PC-3 (cell line): ENCODE measurements at regions not wholly inside any gene's neighbourhood (a gene's known extent, or its start where the extent isn't known, plus 50 kb on each side); places are given as distances from the start of the nearest gene placed in this dataset.

ENCODE experiments used
- EZH2 ChIP-seq: fragments of 300-600 bp; sonication (generic); IDR thresholded peaks from one replicate; pipeline ENCODE4 v1.6.1; 2017; ENCODE audit warnings: antibody characterized with exemption, mild to moderate bottlenecking, low read length; ENCODE audit not compliant: unreplicated experiment
- EZH2phosphoT487 ChIP-seq: fragments of 300-600 bp; sonication (generic); IDR thresholded peaks from 2 replicates; pipeline ENCODE4 v1.6.1; 2018; ENCODE audit warnings: mild to moderate bottlenecking, antibody characterized with exemption, low read length, borderline replicate concordance
- TF ChIP-seq, protein P1 (sequence below): fragments of 300-600 bp; sonication (generic); conservative IDR thresholded peaks from 2 replicates; pipeline ENCODE4 v1.5.1; 2017; ENCODE audit warnings: antibody characterized with exemption, low read depth, mild to moderate bottlenecking, low read length

DNA sequence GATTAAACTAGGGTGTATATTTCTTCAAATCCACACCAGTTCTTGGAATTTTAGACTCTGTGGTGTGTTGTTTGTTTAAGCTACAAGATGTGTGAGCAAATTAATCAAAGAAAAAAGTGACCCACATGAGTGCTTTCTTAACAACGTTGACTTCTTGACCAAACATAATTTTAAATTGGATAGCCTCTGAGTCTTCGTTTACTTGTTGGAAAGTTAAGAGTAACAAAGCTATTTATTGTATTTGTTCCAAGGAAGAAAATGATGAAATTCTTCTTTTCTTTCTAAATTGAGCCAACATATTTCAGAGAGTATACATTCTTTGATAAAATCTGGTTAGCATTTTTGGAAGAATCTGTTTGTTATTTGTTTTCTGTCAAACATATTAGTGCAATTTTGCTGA is 99.9 kb upstream of the IGSF10 start:
- TF ChIP-seq, protein P1, sequence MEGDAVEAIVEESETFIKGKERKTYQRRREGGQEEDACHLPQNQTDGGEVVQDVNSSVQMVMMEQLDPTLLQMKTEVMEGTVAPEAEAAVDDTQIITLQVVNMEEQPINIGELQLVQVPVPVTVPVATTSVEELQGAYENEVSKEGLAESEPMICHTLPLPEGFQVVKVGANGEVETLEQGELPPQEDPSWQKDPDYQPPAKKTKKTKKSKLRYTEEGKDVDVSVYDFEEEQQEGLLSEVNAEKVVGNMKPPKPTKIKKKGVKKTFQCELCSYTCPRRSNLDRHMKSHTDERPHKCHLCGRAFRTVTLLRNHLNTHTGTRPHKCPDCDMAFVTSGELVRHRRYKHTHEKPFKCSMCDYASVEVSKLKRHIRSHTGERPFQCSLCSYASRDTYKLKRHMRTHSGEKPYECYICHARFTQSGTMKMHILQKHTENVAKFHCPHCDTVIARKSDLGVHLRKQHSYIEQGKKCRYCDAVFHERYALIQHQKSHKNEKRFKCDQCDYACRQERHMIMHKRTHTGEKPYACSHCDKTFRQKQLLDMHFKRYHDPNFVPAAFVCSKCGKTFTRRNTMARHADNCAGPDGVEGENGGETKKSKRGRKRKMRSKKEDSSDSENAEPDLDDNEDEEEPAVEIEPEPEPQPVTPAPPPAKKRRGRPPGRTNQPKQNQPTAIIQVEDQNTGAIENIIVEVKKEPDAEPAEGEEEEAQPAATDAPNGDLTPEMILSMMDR, result no peak
- TF ChIP-seq EZH2, result no peak
- no peak for TF ChIP-seq EZH2phosphoT487
